H9 (cell line): ENCODE measurements at regions not wholly inside any gene's neighbourhood (a gene's known extent, or its start where the extent isn't known, plus 50 kb on each side); places are given as distances from the start of the nearest gene placed in this dataset.

ENCODE experiments used
- DNase-seq: peaks from one replicate; pipeline ENCODE4 v3.0.0-alpha.2; 2017
- H2AFZ ChIP-seq: one replicate; pipeline ENCODE4 v1.6.1; 2013; ENCODE audit warnings: mild to moderate bottlenecking, low read length, control low read depth, moderate library complexity
- H2AK5ac ChIP-seq: 2 replicates; pipeline ENCODE4 v1.6.1; 2013; ENCODE audit warnings: low read length, control low read depth, mixed read lengths; ENCODE audit not compliant: insufficient read length
- H2BK120ac ChIP-seq: one replicate; pipeline ENCODE4 v1.6.1; 2013; ENCODE audit warnings: low read depth, mild to moderate bottlenecking, low read length, control low read depth, inconsistent platforms; ENCODE audit not compliant: poor library complexity, severe bottlenecking
- H2BK12ac ChIP-seq: 2 replicates; pipeline ENCODE4 v1.6.1; 2013; ENCODE audit warnings: low read length, control low read depth, mixed read lengths, low read depth; ENCODE audit not compliant: insufficient read length
- H2BK15ac ChIP-seq: 2 replicates; pipeline ENCODE4 v1.6.1; 2013; ENCODE audit warnings: low read depth, low read length, control low read depth
- H2BK20ac ChIP-seq: one replicate; pipeline ENCODE4 v1.6.1; 2013; ENCODE audit warnings: low read depth, mild to moderate bottlenecking, low read length, control low read depth, inconsistent platforms; ENCODE audit not compliant: poor library complexity, severe bottlenecking
- H2BK5ac ChIP-seq: 2 replicates; pipeline ENCODE4 v1.6.1; 2013; ENCODE audit warnings: low read length, control low read depth, mixed read lengths; ENCODE audit not compliant: insufficient read length
- H3K14ac ChIP-seq: 2 replicates; pipeline ENCODE4 v1.6.1; 2013; ENCODE audit warnings: low read length, control low read depth; ENCODE audit not compliant: insufficient read depth
- H3K18ac ChIP-seq: 2 replicates; pipeline ENCODE4 v1.6.1; 2013; ENCODE audit warnings: low read depth, mild to moderate bottlenecking, mixed read lengths, low read length, control low read depth; ENCODE audit not compliant: insufficient read length
- H3K23ac ChIP-seq: 2 replicates; pipeline ENCODE4 v1.6.1; 2013; ENCODE audit warnings: low read length, control low read depth, mixed read lengths, low read depth; ENCODE audit not compliant: insufficient read length
- H3K23me2 ChIP-seq: 2 replicates; pipeline ENCODE4 v1.6.1; 2013; ENCODE audit warnings: low read depth, mild to moderate bottlenecking, mixed read lengths, low read length, control low read depth; ENCODE audit not compliant: insufficient read length, poor library complexity, severe bottlenecking
- H3K27ac ChIP-seq: 2 replicates; pipeline ENCODE4 v1.5.1; 2013; ENCODE audit warnings: low read length, control low read depth, mixed read lengths, low read depth; ENCODE audit not compliant: insufficient read length
- H3K27me3 ChIP-seq: 2 replicates; pipeline ENCODE4 v1.6.1; 2013; ENCODE audit warnings: low read length, control low read depth, inconsistent platforms; ENCODE audit not compliant: insufficient read depth
- H3K4ac ChIP-seq: 2 replicates; pipeline ENCODE4 v1.6.1; 2013; ENCODE audit warnings: low read depth, mild to moderate bottlenecking, control low read depth, inconsistent platforms, low read length, moderate library complexity
- H3K4me1 ChIP-seq: 2 replicates; pipeline ENCODE4 v1.6.1; 2013; ENCODE audit warnings: low read length, control low read depth, inconsistent platforms; ENCODE audit not compliant: insufficient read depth
- H3K4me2 ChIP-seq: 2 replicates; pipeline ENCODE4 v1.6.1; 2013; ENCODE audit warnings: low read length, control low read depth, mixed read lengths; ENCODE audit not compliant: insufficient read length, insufficient read depth
- H3K56ac ChIP-seq: 2 replicates; pipeline ENCODE4 v1.6.1; 2013; ENCODE audit warnings: low read depth, mild to moderate bottlenecking, mixed read lengths, low read length, control low read depth; ENCODE audit not compliant: insufficient read length
- H3K79me1 ChIP-seq: 2 replicates; pipeline ENCODE4 v1.6.1; 2013; ENCODE audit warnings: low read depth, mild to moderate bottlenecking, moderate library complexity, low read length, control low read depth, inconsistent platforms; ENCODE audit not compliant: insufficient read depth, poor library complexity, severe bottlenecking
- H3K79me2 ChIP-seq: 2 replicates; pipeline ENCODE4 v1.6.1; 2013; ENCODE audit warnings: low read length, control low read depth, inconsistent platforms; ENCODE audit not compliant: insufficient read depth
- H3K9ac ChIP-seq: 2 replicates; pipeline ENCODE4 v1.6.1; 2013; ENCODE audit warnings: low read length, control low read depth, mixed read lengths; ENCODE audit not compliant: insufficient read length; ENCODE audit errors: extremely low read depth
- H3K9me3 ChIP-seq: one replicate; pipeline ENCODE4 v1.6.1; 2013; ENCODE audit warnings: low read depth, low read length, inconsistent platforms; ENCODE audit not compliant: control insufficient read depth
- H3T11ph ChIP-seq: one replicate; pipeline ENCODE4 v1.6.1; 2013; ENCODE audit warnings: mild to moderate bottlenecking, low read length, control low read depth, inconsistent platforms
- H4K20me1 ChIP-seq: one replicate; pipeline ENCODE4 v1.6.1; 2013; ENCODE audit not compliant: control insufficient read depth, insufficient read length, insufficient read depth
- H4K5ac ChIP-seq: 2 replicates; pipeline ENCODE4 v1.6.1; 2013; ENCODE audit warnings: low read depth, mild to moderate bottlenecking, mixed read lengths, low read length, control low read depth; ENCODE audit not compliant: insufficient read length
- H4K8ac ChIP-seq: replicated peaks from 2 replicates; pipeline ENCODE4 v1.6.1; 2013; ENCODE audit warnings: low read length, control low read depth, mixed read lengths, low read depth; ENCODE audit not compliant: insufficient read length
- H4K91ac ChIP-seq: 2 replicates; pipeline ENCODE4 v1.6.1; 2013; ENCODE audit warnings: low read depth, mild to moderate bottlenecking, moderate library complexity, mixed read lengths, low read length, control low read depth; ENCODE audit not compliant: insufficient read length
- H3K27ac Mint-ChIP-seq, 3 experiments: 2 replicates in 2 of 3; 3 replicates in 1 of 3; pipeline ENCODE4 v1.8.0; 2020 to 2021; ENCODE audit warnings: mixed read lengths in 3 of 3, mild to moderate bottlenecking in 1 of 3, moderate library complexity in 1 of 3
- H3K27me3 Mint-ChIP-seq: 2 replicates; pipeline ENCODE4 v1.8.0; 2021; ENCODE audit warnings: low read depth, mild to moderate bottlenecking, moderate library complexity, mixed read lengths
- H3K36me3 Mint-ChIP-seq, 3 experiments: 2 replicates in 2 of 3; 3 replicates in 1 of 3; pipeline ENCODE4 v1.8.0; 2020 to 2021; ENCODE audit warnings: low read depth in 3 of 3, mixed read lengths in 3 of 3; ENCODE audit not compliant: insufficient read depth in 1 of 3
- H3K4me1 Mint-ChIP-seq, 2 experiments: 2 replicates each; pipeline ENCODE4 v1.8.0; 2020; ENCODE audit warnings: mixed read lengths in 2 of 2
- H3K4me3 Mint-ChIP-seq, 2 experiments: 2 replicates in 1 of 2; 3 replicates in 1 of 2; pipeline ENCODE4 v1.8.0; 2020 to 2021; ENCODE audit warnings: mild to moderate bottlenecking in 2 of 2, mixed read lengths in 2 of 2, moderate library complexity in 1 of 2
- H3K9me3 Mint-ChIP-seq, 2 experiments: 2 replicates in 1 of 2; 3 replicates in 1 of 2; pipeline ENCODE4 v1.8.0; 2020; ENCODE audit warnings: mild to moderate bottlenecking in 2 of 2, mixed read lengths in 2 of 2, moderate library complexity in 1 of 2
- CTCF ChIP-seq: fragments of 200-600 bp; sonication (generic); conservative IDR thresholded peaks from 3 replicates; pipeline ENCODE4 v1.8.0; 2021; ENCODE audit warnings: antibody characterized with exemption, mild to moderate bottlenecking
- WGBS: extraction: QIAGEN DNeasy Blood & Tissue Kit; methylation state at CpG from one replicate; pipeline ENCODE4 v1.1.7; 2013; ENCODE audit warnings: missing lambda C conversion rate, low lambda C conversion rate, mixed read lengths; ENCODE audit not compliant: insufficient read length; ENCODE audit errors: extremely low coverage; 5-methylcytosine and 5-hydroxymethylcytosine counted together

DNA sequence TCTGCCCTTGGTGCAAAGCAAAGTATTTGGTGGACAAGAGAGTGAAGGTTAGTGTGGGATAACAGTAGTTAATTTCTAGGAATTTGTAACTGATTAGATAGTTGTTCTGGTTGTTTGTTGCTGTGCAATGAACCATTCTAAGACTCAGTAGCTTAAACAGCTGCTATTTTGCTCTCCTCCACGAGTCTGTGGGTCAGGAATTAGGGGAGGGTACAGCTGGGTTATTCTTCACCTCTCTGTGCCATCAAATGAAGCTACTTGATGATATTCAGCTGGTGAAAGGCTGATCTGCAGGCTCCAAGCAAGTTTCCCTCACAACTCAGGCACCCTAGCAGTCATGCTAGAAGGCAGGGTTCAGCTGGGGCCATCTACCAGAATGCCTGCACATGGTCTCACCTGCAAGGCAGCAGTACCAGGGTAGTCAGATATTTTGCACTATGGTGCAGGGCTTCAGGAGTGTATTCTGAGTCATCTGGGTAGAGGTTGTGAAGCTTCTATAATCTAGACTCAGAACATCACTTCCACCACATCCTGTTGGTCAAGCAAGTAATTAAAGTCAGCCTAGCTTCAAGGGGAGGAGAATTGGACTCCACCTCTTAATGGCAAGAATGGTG is 159.5 kb upstream of the SLC28A3 start:
- Histone ChIP-seq H2BK12ac (no peak overlapping the region), H2AK5ac (no peak overlapping the region), H3T11ph (no peak overlapping the region), H2BK15ac (no peak overlapping the region), H3K9me3 (no peaks in the 10 kb centered on the region), H2BK120ac (no peak overlapping the region), H3K79me2 (no peaks in the 10 kb centered on the region), H3K4me2 (no peak overlapping the region), H3K9ac (no peak overlapping the region), H3K18ac (no peak overlapping the region), H4K20me1 (no peaks in the 10 kb centered on the region), H2AFZ (no peak overlapping the region), H3K23ac (no peak overlapping the region), H3K4me1 (no peaks in the 10 kb centered on the region), H3K14ac (no peak overlapping the region), H3K79me1 (no peaks in the 10 kb centered on the region), H2BK20ac (no peak overlapping the region), H3K27ac (no peak overlapping the region), H3K56ac (no peak overlapping the region), H3K4ac (no peak overlapping the region), H3K23me2 (no peaks in the 10 kb centered on the region), H4K91ac (no peak overlapping the region), H3K27me3 (no peaks in the 10 kb centered on the region), H4K8ac (no peak overlapping the region), H2BK5ac (no peak overlapping the region), H4K5ac (no peak overlapping the region)
- no peak for DNase-seq
- WGBS, result no CpG with 5 or more reads among the region's 1 CpG
- no peaks in the 10 kb centered on the region for H3K4me1 Mint-ChIP-seq
- no peaks in the 10 kb centered on the region for H3K36me3 Mint-ChIP-seq
- TF ChIP-seq CTCF, result no peak
- no peak overlapping the region for H3K27ac Mint-ChIP-seq
- H3K27me3 Mint-ChIP-seq, result peaks cover 2% of the 10 kb centered on the region; the same call in 1 of the 2 replicates
- H3K4me3 Mint-ChIP-seq, result no peak overlapping the region
- no peaks in the 10 kb centered on the region for H3K9me3 Mint-ChIP-seq
